Stimulated activated CD4-positive, alpha-beta T cell treated with anti-CD3 and anti-CD28 coated beads, TNF-alpha, amount 100 ng/mL, for 1 hour (primary cell): ENCODE measurements at regions not wholly inside any gene's neighbourhood (a gene's known extent, or its start where the extent isn't known, plus 50 kb on each side); places are given as distances from the start of the nearest gene placed in this dataset.
"Not testable (repeated sequence)": the region's sequence is repeated elsewhere in the genome, so short reads cannot be mapped to it uniquely, and the experiment has no call there.

Experiments used
- DNase-seq, 3 donors: peaks; one replicate each; pipeline ENCODE4 v3.0.0-alpha.2; 2020; ENCODE audit warnings: low read depth in 3 of 3, low spot score in 1 of 3

DNA sequence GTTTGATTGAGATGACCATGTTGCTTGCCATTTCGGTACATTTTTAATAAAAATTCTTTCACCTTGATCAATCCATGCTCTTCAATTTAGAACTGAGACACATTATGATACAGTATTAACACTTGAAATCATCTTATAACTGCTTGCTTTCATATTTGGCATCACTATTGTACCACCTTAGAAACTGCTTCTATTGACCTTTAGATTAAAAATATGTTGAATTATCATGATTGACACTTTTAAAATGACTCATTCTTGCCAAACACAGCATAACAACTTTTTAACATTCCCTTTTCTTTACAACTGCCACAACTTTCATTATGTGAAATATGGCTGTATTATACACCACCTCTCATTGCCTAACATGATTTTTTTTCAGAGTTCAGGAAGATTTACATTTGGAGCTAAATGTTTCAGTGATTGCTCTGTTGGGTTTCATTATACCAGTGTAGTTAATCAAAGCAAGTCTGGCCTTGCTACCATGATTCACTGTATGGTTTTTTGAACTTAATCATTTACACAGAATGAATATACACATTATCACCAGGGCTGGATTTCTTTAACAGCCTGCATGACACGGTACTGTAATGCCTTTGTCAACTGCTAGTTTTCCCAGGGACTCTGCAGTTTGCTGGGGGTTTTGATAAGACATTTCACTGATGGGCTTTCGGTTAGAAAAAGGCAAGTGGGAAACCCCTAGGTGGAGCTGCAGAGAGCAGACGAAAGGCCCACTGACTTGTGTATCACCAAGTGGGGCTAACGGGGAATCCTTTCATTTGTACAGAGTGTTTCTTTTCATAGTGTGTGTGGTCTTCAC lies 93.6 kb upstream of the TLE4 start:
- no peak for DNase-seq

DNA sequence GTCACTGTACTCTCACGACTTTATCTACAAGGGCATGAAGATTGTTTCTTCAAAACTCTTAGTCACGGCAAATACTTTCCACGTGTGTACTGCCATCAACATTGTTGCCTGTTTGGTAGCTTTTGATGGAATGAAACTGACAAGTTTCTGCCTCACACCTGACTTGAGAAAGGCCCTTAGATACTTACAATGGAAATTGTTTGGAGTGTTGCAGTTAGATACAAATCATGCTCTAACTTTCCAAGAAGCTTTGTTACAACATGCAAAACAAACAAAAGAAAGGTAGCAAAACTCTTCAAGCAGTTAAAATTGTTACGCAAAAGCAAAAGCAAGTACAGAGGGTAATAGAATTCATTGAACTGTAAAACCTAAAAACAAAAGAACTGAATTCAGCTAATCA lies 91.1 kb upstream of the TLE4 start:
- DNase-seq: no peak

DNA sequence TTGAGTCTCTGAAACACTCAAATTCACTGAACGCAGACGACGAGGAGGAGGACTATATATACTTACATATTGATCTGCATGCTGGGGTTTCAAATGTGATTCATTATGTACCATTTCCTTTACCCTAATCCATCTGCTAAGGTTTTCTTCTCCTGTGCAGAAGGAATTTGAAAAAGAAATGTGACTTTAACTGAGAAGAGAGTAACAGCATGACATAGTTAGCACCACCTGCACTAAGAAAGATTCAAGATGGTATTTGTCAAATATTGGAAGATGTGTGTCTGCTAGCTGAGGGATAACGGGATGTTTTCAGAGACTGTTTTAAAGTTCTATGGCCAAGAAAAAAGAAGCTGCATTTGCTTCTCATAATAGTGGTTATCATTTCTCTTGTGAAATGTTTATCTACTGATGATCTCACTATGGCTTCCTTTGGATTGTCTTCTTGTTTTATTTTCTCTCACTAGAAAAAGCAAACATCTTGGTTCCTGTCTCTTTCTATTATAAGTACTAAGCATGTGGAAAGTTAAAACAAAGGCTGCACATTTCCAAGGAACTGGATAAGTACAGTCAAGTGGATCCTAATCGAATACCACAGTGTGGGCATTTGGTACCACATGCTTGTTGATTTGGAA lies 89.8 kb upstream of the TLE4 start:
- DNase-seq: no peak

- no peak for DNase-seq
Measured at GRCh38 chr9:79485258-79485657, 86.5 kb upstream of the TLE4 start.

GRCh38 chr9:79489261-79490000 lies 82.3 kb upstream of the TLE4 start:
- DNase-seq: no peak

DNA sequence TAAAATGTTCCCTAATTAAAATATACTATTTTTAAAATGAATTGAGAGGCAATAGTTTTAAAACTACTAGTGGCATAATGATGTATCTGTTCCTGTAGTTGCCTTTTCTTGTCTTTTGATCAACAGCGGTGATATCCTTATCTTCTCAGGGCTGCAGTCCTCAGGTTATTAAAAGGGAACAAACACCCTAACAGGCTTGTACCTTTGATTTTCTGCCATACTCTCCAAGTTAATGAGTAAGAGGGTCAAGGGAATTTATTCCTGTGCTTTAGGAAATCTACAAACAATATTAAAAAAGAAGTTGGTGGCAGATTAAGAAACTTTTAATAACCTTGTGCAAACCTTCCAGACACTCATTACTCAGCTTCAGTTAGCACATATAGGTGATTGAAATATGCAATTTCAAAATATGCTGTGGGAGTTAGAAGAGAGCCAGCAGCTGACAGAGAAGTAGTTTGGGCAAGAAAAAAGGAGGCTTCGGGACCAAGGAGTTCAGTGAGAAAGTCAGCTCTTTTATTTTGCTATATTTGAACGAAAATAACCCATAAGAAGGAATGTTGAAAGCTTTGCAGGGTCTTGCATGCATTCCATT lies 81.0 kb upstream of the TLE4 start:
- DNase-seq: no peak

GRCh38 chr9:79492092-79493009 lies 79.4 kb upstream of the TLE4 start:
- DNase-seq: no peak

DNA sequence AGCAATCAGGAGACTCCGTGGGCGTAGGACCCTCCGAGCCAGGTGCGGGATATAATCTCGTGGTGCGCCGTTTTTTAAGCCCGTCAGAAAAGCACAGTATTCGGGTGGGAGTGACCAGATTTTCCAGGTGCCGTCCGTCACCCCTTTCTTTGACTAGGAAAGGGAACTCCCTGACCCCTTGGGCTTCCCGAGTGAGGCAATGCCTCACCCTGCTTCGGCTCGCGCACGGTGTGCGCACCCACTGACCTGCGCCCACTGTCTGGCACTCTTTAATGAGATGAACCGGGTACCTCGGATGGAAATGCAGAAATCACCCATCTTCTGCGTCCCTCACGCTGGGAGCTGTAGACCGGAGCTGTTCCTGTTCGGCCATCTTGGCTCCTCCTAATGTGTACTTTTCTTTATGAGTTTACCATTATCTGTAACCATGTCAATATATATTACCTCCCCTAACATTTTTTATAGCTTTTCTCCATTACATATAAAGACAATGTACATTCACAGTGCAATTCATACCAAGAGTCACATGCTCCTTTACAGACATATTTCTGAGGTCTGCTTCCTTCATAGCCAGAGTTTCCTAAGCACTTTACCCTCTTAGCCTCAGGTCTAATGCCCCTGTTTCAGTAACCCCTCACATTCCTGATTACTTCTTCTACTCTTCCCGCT lies 71.4 kb upstream of the TLE4 start:
- DNase-seq: not testable (repeated sequence)

DNA sequence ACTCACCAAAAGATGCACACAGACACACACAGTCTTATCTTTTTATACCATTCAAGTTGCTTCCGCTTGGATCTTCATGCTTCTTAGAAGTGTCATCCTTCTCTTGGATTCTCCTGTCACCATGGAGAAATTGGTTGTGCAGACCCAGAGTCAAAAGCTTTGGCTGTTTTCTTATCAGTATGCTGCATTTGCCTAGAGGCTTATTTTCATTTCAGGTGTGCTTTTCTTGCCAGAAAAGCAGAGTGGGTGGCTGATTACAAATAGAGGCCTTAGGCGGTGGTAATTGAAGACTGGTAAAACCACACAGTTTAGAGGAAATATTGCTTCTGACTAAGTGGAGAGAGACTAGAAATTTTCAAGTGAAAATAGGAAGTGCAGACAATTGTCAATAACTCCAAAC lies 70.2 kb upstream of the TLE4 start:
- DNase-seq: no peak

- no peak for DNase-seq
Measured at GRCh38 chr9:79507801-79508200, 64.0 kb upstream of the TLE4 start.

GRCh38 chr9:79512251-79512650 lies 59.5 kb upstream of the TLE4 start:
- DNase-seq: no peak
